ENCODE measurements at regions not wholly inside any gene's neighbourhood (a gene's known extent, or its start where the extent isn't known, plus 50 kb on each side); places are given as distances from the start of the nearest gene placed in this dataset.

DNA sequence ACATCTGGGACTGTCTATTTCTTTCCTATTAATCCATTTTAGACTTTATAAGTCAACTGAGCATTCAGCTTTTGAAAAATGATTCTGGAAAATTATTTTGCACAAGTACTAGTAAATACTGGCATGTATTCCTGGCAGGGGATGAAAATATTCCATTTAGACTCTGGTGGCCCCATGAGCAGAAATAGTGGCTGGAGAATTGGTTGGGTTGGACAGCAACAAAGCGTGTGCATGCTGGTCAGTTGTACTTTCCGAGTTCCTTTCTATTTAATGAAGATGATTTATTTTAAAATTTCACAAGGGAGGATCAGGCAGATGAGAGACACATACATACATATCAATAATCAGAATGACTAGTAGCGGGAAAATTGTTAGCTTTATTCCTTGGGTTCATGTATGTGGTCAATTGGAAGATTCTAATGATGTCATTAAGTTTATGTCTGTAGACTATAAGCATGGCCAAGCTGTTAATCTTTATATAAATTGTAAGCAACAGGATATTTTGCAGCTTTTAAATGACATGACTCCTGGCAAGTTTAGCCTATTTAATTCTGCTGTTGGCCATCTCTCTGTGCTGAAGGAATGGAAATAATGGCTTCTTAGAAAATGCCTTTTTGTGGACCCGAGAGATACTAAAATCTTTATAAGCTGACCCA, 541.6 kb downstream of the SLC4A3 start:
- no peak for DNase-seq (ENCODE audit: low spot score)

DNA sequence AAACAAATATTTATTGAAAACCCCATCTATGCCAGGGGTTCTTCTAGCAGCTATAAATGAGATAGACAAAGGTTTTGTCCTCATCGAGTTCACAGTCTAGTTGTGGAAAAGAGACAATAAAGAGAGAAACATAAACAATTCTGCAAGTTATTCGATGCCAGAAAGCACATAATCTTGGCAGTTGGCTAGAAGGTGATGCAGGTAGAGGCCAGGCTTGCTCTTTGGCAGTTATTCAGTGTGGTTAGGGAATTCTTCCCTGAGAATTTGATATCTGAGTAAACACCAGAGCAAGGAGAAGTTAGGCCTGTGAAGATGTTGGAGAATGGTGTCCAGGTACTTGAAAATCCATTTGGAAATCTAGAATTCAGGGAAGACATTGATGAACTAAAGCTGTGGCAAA, 547.4 kb downstream of the SLC4A3 start:
- DNase-seq (ENCODE audit: low spot score), result no peak

DNA sequence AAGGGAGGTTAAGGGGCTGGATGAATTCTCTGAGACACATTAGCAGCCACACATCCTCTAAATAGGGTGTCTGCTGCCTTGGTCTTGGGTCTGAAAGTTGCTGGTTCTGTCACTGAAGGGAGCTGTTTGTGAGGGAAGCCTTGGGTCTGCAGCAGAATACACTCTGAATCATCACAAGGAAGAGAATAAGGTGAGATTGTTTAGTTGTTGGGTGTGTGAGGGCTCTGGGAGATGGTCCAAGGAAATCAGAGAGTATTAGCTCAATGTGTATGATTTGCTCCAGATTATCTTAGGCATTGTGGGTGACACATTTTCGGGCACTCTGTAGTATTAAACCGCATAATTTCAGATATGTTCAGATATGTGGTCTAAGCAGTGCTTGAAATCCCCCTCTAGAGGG, 548.5 kb downstream of the SLC4A3 start:
- no peak for DNase-seq (ENCODE audit: low spot score)

DNA sequence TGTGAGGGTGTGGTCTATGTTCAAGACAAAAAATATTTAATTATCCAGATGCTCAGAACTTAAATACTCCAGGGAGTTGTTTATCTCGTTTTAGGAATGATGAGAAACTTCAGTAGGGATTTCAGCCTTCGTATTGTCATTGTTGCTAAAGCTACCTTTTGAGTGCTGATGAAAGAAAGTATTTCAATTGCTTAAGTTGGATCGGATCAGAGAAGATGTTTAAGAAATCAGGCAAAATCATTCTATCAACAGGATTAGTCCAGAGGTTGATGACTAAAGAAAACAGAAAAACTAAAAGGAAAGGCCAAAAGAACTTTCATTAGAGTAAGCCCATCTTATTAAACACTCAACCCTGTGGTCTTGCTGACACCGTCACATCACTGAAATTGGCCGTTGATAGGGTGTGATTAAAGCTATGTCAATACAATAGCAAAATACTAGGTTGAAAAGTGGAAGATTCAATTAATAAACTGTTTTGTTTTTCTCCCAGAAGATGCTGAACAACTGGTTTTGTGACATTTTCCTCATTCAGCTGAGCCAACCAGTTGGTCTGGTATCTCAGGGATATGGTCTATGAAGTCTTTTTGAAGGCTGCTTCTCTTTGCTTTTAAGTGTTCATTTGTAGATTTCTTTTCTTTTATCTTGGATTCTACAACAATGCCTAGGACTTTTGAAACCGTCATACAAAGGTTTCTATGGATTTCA, 551.7 kb downstream of the SLC4A3 start:
- DNase-seq (ENCODE audit: low spot score), result no peak

DNA sequence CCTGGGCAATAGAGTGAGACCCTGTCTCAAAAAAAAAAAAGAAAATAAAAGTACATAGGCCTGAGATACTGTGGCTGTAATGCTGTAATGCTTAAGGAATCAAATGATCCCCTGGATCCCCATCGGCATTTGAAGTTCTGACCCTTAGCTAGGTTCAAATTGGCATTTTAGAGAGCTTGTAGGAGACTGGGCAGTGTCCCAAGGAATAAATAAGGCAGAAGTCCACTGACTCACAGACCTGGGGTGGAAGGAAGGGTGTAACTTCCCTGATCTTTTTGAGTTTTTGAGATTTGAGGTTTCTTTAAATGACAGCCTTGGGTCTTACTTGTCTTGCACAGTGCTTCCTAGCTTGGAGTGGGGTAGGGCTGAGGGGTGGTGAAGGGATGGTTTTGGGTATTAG, 553.7 kb downstream of the SLC4A3 start:
- DNase-seq (ENCODE audit: low spot score), result no peak

DNA sequence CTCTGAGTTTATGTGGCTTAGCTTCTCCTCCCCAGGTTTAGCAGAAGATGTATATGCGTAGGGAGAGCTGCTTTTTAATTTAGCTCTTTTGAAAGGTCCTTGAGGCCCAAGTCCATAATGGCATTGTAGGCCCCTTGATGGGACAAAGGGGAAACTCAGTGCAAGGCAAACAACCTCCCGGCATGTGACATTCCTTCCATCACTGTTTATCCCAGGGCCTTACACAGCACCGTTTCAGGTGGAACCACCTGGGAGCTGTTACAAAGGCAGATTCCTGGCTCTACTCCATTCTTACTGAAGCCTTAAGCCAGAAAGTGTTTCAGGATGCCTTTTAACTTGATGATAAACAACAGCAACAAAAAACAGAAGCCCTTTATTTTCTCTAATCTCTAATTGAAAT, 555.4 kb downstream of the SLC4A3 start:
- no peak for DNase-seq (ENCODE audit: low spot score)

DNA sequence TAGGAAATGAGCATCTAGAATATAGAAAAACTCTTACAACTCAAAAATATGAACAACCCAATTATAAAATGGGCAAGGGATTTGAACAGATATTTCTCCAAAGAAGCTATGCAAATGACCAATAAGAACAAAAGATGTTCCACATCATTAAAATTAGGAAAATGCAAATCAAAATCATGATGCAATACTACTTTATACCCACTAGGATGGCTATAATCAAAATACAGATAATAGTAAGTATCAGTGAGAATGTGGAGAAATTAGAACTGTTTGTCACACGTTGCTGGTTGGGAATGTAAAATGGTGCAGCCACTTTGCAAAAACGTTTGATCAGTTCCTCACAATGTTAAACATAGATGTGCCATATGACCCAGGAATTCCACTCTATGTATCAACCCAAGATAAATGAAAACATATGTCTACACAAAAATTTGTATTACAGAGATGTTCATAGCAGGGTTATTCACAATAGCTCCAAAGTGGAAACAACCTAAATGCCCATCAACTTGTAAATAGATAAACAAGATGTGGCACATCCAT, 558.4 kb downstream of the SLC4A3 start:
- DNase-seq (ENCODE audit: low spot score), result no peak

DNA sequence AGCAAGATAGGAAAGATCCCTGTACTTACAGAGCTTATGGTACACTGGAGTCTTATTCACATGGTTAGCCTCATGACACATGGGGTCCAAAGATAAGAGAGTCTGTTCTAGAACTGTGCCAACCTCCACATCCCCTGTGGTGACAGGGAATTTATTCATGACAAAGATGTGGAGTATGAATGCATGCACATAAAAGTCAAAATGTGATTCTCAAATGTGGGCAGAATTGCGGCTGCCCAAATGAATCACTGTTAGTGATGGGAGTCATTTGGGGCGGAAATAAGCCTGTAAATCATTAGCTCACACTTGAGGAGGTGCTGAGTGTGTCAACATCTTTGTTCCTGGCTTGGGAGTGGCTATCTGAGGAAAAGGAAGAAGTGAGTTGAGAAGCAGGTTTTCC, 560.6 kb downstream of the SLC4A3 start:
- peak; percentile 56 for DNase-seq (ENCODE audit: low spot score)

DNA sequence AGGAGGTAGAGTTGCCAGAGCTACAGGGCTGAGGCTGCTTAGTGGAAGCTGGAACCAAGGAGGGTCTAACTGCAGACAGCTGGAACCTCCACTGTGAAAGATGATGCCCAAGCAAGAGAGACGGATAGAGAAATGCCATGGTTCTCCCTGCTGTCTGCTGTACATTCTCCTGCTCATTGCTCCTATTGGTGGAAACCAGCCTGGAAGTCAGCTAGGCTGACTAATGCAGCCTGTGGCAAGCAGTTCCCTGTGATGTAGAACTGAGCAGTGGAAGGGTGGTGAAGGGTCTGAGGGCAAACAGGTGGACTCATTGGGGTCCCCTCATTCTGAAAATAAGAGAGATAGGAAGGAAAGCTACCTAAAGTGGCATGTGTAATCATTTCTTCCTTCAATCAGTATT, 563.6 kb downstream of the SLC4A3 start:
- no peak for DNase-seq (ENCODE audit: low spot score)

DNA sequence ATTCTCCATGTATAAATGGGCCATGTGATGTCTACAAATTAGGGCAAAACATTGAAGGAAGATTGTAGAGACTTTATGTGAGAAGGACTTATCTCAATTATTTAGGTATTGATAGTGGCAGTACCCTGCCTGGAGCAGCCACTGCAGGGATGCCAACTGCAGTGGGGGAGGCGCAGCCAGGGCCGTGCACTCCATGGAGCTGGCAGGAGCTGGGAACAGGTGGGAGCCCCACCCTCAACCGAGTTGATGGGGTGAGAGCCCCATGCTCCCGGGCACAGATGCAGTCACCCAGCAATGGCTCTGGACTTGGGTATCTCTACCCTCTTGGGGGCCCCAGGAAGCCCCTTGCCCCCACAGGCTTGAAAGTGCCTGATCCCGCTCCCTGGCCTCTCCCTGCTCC, 564.3 kb downstream of the SLC4A3 start:
- DNase-seq (ENCODE audit: low spot score), result no peak

DNA sequence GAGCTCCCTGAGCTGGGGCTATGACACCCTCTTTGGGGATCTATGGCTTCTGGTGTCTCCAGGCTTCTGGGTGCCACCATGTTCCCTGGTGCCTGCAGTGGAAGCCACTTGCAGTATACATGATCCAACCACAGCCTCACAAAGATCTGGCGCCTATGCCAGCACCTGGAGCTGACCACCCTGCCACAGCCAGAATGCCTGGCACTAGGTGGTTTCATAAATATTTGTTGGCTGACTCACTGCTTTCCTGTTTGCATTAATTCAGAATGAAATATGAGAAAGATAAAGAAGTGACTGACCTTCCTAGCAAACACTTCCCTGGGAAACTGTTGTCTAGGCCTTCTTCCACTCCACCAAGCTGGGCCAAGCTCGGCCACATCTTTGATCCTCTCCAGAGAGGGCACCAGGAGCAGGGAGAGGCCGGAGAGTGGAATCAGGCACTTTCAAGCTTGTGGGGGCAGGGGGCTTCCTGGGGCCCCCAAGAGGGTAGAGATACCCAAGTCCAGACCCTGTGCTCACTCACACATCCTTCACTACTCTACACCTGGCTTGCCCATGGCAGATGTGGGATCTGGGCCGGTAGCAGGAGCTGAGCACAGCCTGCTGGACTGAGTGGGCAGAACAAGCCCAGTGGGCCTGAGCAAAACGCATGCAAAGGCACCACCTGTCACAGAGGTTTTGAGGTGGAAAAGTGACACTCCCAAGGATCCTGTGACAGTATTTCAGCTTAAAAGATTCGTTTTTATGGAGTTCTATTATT, 565.7 kb downstream of the SLC4A3 start:
- DNase-seq (ENCODE audit: low spot score), result no peak

DNA sequence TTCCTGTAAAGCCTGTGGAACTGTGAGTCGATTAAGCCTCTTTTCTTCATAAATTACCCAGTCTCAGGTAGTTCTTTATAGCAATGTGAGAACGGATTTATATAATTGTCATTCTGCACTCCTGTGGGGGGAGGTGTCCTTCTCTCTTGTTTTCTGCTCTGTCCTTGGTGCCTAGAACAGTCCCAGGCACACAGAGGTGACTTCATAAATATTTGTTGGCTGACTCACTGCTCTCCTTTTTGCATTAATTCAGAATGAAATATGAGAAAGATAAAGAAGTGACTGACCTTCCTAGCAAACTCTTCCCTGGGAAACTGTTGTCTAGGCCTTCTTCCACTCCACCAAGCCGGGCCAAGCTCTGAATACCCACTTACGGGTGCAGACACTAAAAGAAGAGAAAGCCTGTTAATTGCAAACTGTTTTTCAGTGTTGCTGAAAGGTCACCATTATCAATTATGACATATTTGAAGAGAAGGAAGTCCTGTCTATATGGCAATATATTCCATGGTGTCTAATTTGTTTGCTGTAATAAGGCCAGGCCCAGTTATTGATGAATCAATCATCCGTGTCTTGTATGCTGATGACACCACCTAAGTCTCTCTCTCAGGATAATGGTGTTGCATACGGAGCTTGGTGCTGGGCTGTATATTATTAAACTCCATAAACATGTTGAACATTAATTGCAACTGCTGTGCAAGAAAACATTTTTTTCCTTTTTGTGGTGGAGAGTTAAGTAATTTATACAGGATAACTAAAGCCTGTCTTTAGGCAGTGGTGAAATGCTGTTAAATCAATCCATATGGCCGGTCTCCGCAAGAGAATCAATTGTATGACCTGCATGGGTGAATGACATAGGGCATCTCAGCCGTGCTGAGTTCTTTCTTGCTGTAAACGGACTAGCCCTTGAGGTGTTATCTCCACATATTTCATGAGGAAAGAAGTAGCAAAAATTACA, 567.5 kb downstream of the SLC4A3 start:
- DNase-seq (ENCODE audit: low spot score), result no peak

DNA sequence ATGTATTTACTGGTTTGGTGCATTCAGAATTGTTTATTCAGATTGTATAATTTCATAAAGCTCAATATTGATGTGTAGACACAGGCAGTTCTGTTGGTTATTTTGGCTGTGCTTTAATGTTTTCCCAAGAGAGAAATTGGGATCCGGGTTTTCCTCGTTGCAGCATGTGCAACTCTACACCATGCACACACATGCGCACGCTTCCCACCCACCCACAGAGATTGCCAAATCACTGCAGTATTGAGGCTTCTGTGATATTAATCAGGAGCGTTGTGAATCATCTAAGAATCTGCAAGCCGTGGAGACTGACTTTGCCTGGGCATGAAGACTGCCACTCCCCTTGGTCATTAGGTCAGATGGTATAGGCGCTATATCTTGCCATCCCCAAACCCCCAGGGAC, 571.5 kb downstream of the SLC4A3 start:
- DNase-seq (ENCODE audit: low spot score), result no peak

DNA sequence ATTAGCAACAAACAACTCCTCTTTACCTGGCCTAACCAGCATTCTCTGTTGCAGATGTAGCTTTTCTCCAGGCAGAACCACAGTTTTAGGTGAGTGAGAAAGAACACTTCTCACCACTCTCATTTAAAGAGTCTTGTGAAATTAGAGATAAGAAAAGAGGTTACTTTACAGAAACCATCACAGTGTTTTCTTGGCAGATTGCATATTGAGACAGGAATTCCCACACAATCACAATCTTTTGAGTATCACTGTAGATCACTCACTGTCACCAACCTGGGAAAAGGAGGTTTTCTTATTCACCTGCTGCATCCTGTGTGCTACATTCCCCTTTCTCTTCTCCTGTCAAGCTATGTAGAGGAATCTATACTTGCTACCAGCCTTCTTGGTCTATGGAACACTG, 574.6 kb downstream of the SLC4A3 start:
- DNase-seq (ENCODE audit: low spot score), result no peak

DNA sequence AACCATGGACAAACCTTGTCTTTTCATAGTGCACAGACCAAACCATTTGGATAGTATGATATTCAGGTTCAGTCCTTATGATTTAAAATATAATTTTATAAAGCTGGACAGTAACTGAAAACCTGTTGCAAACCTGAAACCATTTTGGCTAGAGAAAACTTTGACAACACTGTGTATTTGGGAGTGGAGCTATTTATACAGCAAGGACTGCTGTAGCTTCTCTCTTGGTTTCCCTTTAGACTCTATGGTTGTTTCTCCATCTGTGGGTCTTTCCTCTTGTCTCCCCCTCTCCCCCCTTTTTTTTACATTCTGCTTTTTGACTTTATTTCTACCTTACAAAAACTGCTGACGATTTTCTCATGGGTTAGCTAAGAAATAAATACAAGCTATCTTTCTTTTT, 581.7 kb downstream of the SLC4A3 start:
- no peak for DNase-seq (ENCODE audit: low spot score)

DNA sequence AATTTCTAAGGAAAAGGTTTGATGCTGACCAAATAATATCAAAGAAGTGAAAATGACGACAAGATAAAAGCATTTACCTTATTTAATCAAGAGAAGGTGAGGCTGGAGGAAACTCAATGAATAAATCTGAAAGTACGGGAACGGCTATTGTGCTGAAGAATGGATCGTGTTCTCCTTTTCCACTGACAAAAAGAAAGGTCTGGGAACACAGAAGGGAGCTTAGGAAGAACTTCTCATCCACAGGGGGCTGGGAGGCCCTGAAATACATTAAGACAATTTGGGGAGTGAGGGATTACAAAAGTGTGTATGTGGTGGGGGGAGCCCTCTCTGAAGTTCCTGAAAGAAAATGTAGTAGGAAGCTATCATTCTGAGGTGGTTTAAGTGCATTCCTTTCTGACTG, 582.3 kb downstream of the SLC4A3 start:
- no peak for DNase-seq (ENCODE audit: low spot score)

DNA sequence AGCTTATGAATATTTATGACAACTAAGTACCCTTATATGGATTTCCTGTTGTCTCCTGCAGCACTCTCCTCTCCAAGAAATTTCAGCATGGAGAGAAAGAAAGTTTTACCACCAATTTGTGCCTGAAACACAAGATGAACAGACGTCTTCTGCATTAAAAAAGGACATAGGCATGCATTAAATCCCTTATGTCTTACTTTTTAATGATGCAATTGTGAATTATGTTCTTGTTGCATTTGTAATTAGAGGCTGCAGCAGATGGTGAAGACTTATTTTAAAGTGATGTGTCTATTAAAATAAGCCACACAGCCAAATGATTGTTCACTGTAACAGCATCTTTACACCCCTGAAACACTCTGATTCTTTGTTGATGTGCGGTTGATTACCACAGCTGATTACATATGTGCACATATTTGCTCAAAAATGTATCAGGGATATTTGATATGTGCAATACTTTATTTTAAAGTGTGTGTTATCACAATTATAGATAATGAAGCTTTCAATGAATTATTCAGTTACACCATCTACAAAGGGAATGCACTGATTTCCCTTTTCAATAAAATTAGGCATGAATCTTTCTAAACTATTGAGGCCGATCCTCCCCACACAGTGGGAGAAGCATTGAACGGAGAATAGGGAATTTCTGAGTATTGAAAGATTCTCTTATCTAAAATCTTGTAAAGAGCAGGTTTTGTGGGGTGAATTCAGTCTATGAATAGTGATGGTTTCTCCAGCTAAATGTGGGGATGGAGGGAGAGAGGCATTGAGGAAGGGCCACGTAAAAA, 585.1 kb downstream of the SLC4A3 start:
- no peak for DNase-seq (ENCODE audit: low spot score)

DNA sequence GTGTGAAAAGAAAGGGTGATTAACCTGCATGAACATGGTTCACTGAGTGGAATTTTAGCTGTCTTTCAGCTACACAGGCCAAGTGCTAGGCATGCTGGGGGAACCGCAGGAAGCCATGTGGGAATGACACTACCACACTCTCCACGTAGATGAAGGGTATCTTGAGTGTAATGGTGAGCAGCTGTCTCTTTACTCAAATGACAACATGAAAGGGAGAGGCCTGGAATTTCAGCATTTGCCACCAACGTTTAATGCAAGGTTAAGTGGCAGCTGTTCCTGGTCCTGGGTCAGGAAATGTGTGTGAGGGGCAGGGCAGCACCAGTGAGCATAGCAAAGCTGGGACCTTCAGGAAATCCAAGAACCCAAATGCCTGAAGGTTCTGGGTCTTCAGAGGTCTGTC, 588.4 kb downstream of the SLC4A3 start:
- DNase-seq (ENCODE audit: low spot score), result no peak

DNA sequence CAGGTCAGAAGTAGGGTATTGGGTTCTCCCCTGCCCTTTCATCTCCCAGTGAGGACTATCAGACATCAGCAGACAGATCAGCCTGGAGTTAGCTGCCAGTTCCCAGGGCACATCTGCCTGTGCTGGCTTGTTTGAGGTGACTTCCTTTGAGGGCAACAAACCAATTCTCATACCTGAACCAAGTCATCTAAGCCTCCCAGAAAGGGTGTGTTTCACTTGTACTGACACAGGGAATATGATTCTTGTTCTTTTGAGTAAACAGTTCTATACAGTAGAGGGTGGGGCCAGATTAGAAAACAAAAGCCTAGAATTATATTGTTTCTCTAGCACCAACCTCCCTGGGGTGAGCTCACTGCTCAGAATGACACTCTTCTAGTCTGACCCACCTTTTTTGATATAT, 591.9 kb downstream of the SLC4A3 start:
- no peak for DNase-seq (ENCODE audit: low spot score)

DNA sequence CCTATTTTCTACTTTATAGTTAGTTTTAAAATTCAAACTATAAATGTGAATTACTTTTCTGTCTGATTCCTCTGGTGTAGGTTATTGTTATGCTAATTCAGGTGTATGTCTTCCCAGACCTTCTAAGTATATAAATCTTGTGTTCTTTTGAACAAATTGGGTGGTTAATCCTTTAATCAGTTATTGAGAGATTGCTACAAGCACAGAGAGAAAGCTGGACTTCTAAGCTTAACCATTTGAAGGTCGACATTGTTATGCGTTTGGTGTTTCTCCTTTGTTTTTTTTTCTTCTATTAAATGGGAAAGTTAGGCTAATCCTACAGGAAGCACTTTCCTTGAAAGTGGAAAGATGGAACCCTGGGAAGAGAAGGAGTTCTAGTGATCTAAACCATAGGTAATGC, 592.6 kb downstream of the SLC4A3 start:
- no peak for DNase-seq (ENCODE audit: low spot score)

DNA sequence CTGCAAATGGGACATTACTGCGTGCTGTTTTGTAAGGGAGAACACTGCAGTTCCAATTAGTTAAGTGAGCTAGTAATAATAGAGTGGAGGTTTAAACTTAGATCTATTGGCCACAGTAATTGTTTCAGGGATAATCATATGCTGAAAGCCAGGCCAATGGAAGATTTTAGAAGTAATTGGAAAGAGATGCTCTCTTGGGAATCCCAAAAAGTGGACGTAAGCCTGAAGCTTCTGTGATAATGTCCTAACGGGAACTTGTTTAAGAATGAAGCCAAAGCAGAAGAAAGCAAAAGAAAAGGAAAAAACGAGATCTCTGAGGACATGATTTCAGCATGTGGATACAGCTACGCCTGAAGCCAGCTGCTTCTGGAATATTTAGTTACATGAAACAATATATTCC, 594.6 kb downstream of the SLC4A3 start:
- DNase-seq (ENCODE audit: low spot score), result no peak
